OCI-LY3 (cell line): ENCODE measurements at regions not wholly inside any gene's neighbourhood (a gene's known extent, or its start where the extent isn't known, plus 50 kb on each side); places are given as distances from the start of the nearest gene placed in this dataset.

Source experiments
- EZH2phosphoT487 ChIP-seq: fragments of 200-600 bp; shearing (Covaris generic); IDR thresholded peaks from 2 replicates; pipeline ENCODE4 v1.6.1; 2018; ENCODE audit warnings: antibody characterized with exemption, mixed run types, low read depth
- TF ChIP-seq, protein P1 (sequence below): fragments of 200-600, 300-600 bp; sonication (generic); IDR thresholded peaks from 2 replicates; pipeline ENCODE4 v1.5.1; 2014; ENCODE audit warnings: antibody characterized with exemption, low read length, low read depth

DNA sequence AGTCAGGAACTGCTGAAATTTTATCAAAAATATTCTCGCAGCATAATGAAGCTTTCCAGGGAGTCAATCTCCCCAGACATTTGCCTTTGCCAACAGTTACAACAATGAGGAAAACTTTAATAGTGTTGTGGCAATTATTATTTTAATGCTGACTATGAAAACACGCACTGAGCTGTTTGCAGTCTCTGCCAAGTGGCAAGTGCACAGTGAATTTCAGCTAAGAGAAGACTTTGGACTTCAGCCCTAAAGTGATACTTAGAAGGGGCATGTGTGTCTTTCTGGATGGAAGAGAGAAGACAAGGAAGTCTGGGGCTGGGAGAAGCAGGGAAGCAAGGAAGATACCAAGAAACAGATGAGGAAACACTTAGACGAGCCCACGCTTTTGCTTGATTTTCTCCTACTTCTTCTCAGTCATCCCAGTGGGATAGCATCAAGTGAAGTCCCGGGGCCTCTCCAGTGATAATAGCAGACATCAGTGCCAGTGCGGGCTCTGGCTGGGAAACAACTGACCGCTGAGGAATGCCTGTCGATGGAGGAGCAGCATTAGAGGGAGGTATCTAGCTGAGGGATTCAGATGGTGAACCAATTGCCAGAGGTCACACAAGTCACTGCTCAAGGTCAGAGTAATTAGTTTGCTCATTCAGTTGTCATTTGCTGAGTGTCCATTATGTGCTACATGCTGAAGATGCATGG lies 196.3 kb downstream of the TTLL7 start:
- TF ChIP-seq, protein P1, sequence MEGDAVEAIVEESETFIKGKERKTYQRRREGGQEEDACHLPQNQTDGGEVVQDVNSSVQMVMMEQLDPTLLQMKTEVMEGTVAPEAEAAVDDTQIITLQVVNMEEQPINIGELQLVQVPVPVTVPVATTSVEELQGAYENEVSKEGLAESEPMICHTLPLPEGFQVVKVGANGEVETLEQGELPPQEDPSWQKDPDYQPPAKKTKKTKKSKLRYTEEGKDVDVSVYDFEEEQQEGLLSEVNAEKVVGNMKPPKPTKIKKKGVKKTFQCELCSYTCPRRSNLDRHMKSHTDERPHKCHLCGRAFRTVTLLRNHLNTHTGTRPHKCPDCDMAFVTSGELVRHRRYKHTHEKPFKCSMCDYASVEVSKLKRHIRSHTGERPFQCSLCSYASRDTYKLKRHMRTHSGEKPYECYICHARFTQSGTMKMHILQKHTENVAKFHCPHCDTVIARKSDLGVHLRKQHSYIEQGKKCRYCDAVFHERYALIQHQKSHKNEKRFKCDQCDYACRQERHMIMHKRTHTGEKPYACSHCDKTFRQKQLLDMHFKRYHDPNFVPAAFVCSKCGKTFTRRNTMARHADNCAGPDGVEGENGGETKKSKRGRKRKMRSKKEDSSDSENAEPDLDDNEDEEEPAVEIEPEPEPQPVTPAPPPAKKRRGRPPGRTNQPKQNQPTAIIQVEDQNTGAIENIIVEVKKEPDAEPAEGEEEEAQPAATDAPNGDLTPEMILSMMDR, result no peak
- TF ChIP-seq EZH2phosphoT487, result no peak
